BLaER1 (cell line): ENCODE measurements at regions not wholly inside any gene's neighbourhood (a gene's known extent, or its start where the extent isn't known, plus 50 kb on each side); places are given as distances from the start of the nearest gene placed in this dataset.

Experiments used
- H3K27ac ChIP-seq: shearing (Covaris generic); formaldehyde crosslinking; 2 replicates; pipeline ENCODE4 v1.8.1; 2022
- H3K27me3 ChIP-seq: shearing (Covaris generic); formaldehyde crosslinking; 2 replicates; pipeline ENCODE4 v1.8.1; 2022
- H3K36me3 ChIP-seq: shearing (Covaris generic); formaldehyde crosslinking; 2 replicates; pipeline ENCODE4 v1.8.1; 2022
- H3K4me1 ChIP-seq: shearing (Covaris generic); formaldehyde crosslinking; 2 replicates; pipeline ENCODE4 v1.8.1; 2022
- H3K4me2 ChIP-seq: shearing (Covaris generic); formaldehyde crosslinking; 2 replicates; pipeline ENCODE4 v1.8.1; 2022
- H3K4me3 ChIP-seq: shearing (Covaris generic); formaldehyde crosslinking; 2 replicates; pipeline ENCODE4 v1.8.1; 2022
- H3K9ac ChIP-seq: shearing (Covaris generic); formaldehyde crosslinking; 2 replicates; pipeline ENCODE4 v1.8.1; 2022
- H3K9me3 ChIP-seq: shearing (Covaris generic); formaldehyde crosslinking; 2 replicates; pipeline ENCODE4 v1.8.1; 2022
- H4K20me1 ChIP-seq: shearing (Covaris generic); formaldehyde crosslinking; 2 replicates; pipeline ENCODE4 v1.8.1; 2022
- Cebpa-rat ChIP-seq: shearing (Covaris generic); IDR thresholded peaks from 2 replicates; pipeline ENCODE4 v1.8.1; 2022

DNA sequence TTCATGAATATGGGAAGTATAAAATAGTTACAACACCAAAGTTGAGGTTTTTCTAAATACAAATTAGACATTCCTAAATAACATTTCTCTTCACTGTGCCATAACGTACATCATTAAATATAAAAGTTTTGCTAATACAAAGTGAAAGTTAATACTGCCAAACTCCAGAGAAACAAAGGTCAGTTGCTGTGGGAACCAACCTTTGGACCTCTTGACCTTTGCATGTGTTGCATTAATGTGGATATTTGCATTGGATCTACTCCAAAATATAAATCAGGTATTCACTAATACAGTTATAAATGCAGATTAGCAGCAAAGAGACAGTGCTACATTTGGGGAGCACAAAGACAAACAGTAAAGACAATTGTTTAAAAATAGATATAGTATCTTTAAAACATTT, 366.0 kb upstream of the USP15 start:
- Histone ChIP-seq H3K9ac (no peak overlapping the region), H3K36me3 (no peaks in the 10 kb centered on the region), H3K4me3 (no peak overlapping the region), H3K4me1 (no peaks in the 10 kb centered on the region), H3K27ac (no peak overlapping the region), H4K20me1 (no peaks in the 10 kb centered on the region), H3K27me3 (no peaks in the 10 kb centered on the region), H3K9me3 (peaks cover 21% of the 10 kb centered on the region), H3K4me2 (no peak overlapping the region)
- no peak for TF ChIP-seq Cebpa-rat

DNA sequence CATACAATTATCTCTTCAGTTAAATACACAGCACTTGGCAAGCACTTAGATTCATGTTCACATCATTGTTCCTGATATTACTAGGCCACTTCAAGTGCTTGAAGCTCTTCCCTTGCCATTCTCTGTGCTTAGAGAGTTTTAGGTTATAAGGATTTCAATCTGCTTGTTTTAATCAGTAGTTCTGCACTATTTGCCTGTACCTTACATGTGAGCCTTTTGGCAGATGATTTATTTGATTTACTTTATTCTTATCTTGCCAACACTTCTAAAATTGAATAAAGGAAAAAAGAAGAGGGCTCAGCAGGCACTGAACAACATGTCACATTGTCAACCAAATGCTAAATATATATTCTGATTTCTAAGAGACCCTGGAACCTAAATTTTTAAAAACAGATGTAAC, 363.8 kb upstream of the USP15 start:
- Histone ChIP-seq H3K9me3 (peaks cover 25% of the 10 kb centered on the region), H4K20me1 (no peaks in the 10 kb centered on the region), H3K4me1 (no peaks in the 10 kb centered on the region), H3K4me2 (no peak overlapping the region), H3K27ac (no peak overlapping the region), H3K27me3 (no peaks in the 10 kb centered on the region), H3K36me3 (no peaks in the 10 kb centered on the region), H3K9ac (no peak overlapping the region), H3K4me3 (no peak overlapping the region)
- TF ChIP-seq Cebpa-rat, result no peak

DNA sequence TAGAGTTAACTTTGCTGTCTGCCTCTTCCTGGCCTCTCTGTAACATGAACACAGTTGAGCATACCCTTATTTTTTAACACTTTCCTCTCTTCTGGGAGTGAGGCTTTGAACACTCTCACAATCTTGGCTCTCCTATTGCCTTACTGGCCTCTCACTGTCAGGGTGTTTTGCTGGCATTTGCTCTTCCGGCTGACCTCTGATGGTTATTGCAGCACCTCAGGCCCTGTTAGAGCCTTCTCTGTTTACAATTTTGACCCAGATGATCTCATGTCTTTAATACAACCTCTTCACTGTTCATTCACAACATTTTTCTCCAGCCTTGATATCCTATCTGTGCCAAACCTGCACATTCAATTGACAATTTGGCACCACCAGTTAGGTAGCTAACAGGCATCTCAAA, 357.8 kb upstream of the USP15 start:
- no peak for TF ChIP-seq Cebpa-rat
- H3K27ac ChIP-seq, result no peak overlapping the region
- no peak overlapping the region for H3K4me2 ChIP-seq
- H3K27me3 ChIP-seq, result no peaks in the 10 kb centered on the region
- H3K4me3 ChIP-seq, result no peak overlapping the region
- H4K20me1 ChIP-seq, result no peaks in the 10 kb centered on the region
- H3K36me3 ChIP-seq, result no peaks in the 10 kb centered on the region
- peaks cover 29% of the 10 kb centered on the region for H3K9me3 ChIP-seq
- H3K9ac ChIP-seq, result no peak overlapping the region
- no peaks in the 10 kb centered on the region for H3K4me1 ChIP-seq

DNA sequence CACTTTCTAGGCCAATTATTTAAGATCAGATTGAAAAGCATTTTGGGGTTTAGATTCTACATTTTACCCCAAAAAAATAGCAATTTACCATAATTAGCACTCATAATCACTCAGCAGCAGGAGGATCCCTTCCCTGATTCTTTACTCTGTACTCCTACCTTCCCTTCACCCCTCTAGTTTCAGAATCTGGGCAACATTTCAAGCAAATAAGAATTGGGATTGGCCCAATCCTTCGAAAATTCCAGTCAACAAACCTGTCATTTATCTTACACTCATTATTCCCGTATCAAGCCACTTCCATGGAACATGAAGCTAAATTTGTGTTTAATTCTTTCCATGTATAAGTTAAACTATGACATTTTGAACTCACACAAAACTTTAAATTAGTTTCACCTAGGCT, 349.1 kb upstream of the USP15 start:
- Histone ChIP-seq H3K36me3 (no peaks in the 10 kb centered on the region), H3K9ac (no peak overlapping the region), H3K4me3 (no peak overlapping the region), H3K27me3 (no peaks in the 10 kb centered on the region), H3K4me1 (no peaks in the 10 kb centered on the region), H3K9me3 (peaks cover 11% of the 10 kb centered on the region; the same call in 1 of the 2 replicates), H4K20me1 (no peaks in the 10 kb centered on the region), H3K27ac (no peak overlapping the region), H3K4me2 (no peak overlapping the region)
- no peak for TF ChIP-seq Cebpa-rat

DNA sequence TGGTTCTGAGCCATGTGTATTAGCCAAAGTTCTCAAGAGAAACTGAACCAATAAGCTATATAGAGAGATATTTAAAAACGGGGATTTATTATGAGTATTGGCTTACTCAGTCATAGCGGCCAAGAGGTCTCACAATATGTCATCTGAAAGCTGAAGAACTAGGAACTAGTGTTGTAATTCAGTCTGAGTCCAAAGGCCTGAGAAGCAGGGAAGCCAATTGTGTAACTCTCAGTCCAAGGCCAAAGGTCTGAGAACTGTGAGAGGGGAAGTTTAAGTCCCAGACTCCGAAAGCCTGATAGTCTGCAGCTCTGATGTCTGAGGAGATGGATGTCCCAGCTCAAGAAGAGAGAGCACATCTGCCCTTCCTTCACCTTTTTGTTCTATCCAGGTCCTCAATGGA, 344.8 kb upstream of the USP15 start:
- Histone ChIP-seq H3K4me1 (no peaks in the 10 kb centered on the region), H3K27ac (no peak overlapping the region), H3K36me3 (no peaks in the 10 kb centered on the region), H3K27me3 (no peaks in the 10 kb centered on the region), H3K9ac (no peak overlapping the region), H4K20me1 (no peaks in the 10 kb centered on the region), H3K4me2 (no peak overlapping the region), H3K4me3 (no peak overlapping the region), H3K9me3 (no peaks in the 10 kb centered on the region)
- no peak for TF ChIP-seq Cebpa-rat

DNA sequence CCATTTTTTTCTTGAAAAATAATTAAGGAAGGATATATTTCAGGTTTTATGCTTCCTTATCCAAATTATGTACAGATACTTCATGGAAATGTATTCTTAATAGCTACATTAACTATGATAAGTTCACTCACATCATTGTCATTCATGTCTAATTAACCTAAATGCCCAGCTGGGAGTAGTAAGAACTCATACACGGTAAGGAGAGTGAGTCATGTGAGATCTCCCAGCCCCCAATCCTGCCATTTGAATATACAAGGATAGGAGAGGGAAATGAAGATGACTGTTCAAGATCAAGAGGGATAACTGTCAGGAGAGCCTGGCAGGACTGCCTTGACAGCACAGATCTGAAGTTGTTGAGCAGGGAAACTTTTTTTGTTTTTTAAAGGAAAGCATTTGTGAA, 343.4 kb upstream of the USP15 start:
- H3K27me3 ChIP-seq, result no peaks in the 10 kb centered on the region
- no peak for TF ChIP-seq Cebpa-rat
- H3K36me3 ChIP-seq, result no peaks in the 10 kb centered on the region
- H3K9ac ChIP-seq, result no peak overlapping the region
- no peaks in the 10 kb centered on the region for H3K9me3 ChIP-seq
- H3K4me2 ChIP-seq, result no peak overlapping the region
- no peaks in the 10 kb centered on the region for H3K4me1 ChIP-seq
- no peaks in the 10 kb centered on the region for H4K20me1 ChIP-seq
- H3K4me3 ChIP-seq, result no peak overlapping the region
- H3K27ac ChIP-seq, result no peak overlapping the region

DNA sequence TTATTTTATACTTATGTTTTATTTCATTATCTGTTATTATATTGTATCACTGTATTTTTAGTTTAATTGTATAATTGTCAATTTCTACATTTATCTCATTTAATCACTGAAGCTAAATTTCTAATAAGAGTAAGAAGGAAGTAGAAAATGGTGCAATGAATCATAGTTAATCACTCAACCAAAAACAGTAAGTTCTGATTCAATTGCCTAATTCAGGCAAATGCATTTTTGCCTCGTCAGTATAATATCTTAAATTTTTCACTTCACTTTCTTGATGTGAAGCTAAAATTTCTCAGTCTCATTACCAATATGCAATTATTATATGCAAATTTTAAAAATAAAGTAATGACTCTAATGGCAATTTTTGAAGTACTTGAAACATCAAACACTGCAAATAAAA, 340.5 kb upstream of the USP15 start:
- no peaks in the 10 kb centered on the region for H3K36me3 ChIP-seq
- H3K4me1 ChIP-seq, result no peaks in the 10 kb centered on the region
- no peaks in the 10 kb centered on the region for H3K9me3 ChIP-seq
- H3K9ac ChIP-seq, result no peak overlapping the region
- H3K4me2 ChIP-seq, result no peak overlapping the region
- no peaks in the 10 kb centered on the region for H3K27me3 ChIP-seq
- no peak overlapping the region for H3K27ac ChIP-seq
- no peaks in the 10 kb centered on the region for H4K20me1 ChIP-seq
- TF ChIP-seq Cebpa-rat, result no peak
- H3K4me3 ChIP-seq, result no peak overlapping the region

DNA sequence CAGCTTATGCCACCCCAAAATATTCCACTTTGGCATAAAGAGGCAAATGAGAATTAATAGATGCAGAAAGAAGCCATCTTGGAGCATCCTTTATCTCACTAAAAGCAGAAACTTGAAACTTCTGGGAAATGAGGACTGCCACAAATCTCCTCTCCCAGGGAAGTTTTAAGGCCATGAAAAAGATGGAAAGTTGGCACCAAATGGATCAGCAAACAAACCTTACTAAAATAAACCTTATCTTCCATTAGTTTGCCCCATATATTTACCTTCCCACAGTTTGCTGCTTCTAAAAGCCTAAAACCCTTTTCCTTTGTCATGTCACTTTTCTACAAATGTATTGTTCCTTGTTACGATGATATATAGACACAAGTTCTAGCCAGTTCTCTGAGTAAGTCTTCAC, 340.0 kb upstream of the USP15 start:
- no peaks in the 10 kb centered on the region for H4K20me1 ChIP-seq
- TF ChIP-seq Cebpa-rat, result no peak
- H3K9me3 ChIP-seq, result no peaks in the 10 kb centered on the region
- H3K36me3 ChIP-seq, result no peaks in the 10 kb centered on the region
- H3K27ac ChIP-seq, result no peak overlapping the region
- H3K9ac ChIP-seq, result no peak overlapping the region
- no peaks in the 10 kb centered on the region for H3K27me3 ChIP-seq
- no peaks in the 10 kb centered on the region for H3K4me1 ChIP-seq
- no peak overlapping the region for H3K4me2 ChIP-seq
- no peak overlapping the region for H3K4me3 ChIP-seq

DNA sequence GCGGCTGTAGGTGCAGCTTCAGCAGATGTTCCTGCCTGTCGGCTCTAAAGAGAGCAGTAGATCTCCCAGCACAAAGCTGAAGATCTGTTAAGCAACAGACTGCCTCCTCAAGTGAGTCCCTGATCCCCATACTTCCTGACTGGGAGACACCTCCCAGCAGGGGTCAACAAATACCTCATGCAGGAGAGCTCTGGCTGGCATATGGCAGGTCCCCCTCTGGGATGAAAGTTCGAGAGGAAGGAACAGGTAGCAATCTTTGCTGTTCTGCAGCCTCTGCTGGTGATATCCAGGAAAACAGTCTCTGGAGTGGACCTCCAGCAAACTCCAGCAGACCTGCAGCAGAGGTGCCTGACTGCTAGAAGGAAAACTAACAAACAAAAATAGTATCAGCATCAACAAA, 337.1 kb upstream of the USP15 start:
- no peaks in the 10 kb centered on the region for H3K27me3 ChIP-seq
- H3K9me3 ChIP-seq, result no peaks in the 10 kb centered on the region
- no peaks in the 10 kb centered on the region for H3K36me3 ChIP-seq
- no peak for TF ChIP-seq Cebpa-rat
- H3K4me3 ChIP-seq, result no peak overlapping the region
- no peak overlapping the region for H3K27ac ChIP-seq
- no peaks in the 10 kb centered on the region for H4K20me1 ChIP-seq
- no peak overlapping the region for H3K9ac ChIP-seq
- H3K4me2 ChIP-seq, result no peak overlapping the region
- H3K4me1 ChIP-seq, result no peaks in the 10 kb centered on the region

DNA sequence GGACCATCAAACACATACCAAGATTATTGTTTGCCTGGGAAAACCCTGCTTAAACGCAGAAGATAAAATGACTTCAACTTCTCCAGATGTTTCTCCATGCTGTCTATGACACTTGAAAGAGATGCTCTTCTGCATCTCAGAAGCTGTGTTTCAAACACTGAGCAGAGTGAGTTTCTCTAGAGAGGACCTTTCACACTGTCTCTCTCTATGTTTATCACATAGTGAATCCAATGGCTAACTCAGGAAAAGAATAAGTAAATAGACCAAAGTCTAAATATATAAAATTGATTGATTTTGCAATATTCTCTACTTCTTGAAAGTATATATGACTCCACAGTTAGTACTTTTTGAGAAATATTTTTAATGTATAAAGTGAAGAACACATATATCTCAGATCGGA, 325.6 kb upstream of the USP15 start:
- H3K4me2 ChIP-seq, result no peak overlapping the region
- no peak overlapping the region for H3K27ac ChIP-seq
- no peaks in the 10 kb centered on the region for H3K9me3 ChIP-seq
- no peaks in the 10 kb centered on the region for H4K20me1 ChIP-seq
- TF ChIP-seq Cebpa-rat, result no peak
- H3K4me3 ChIP-seq, result no peak overlapping the region
- H3K9ac ChIP-seq, result no peak overlapping the region
- H3K27me3 ChIP-seq, result no peaks in the 10 kb centered on the region
- no peaks in the 10 kb centered on the region for H3K36me3 ChIP-seq
- H3K4me1 ChIP-seq, result no peaks in the 10 kb centered on the region

DNA sequence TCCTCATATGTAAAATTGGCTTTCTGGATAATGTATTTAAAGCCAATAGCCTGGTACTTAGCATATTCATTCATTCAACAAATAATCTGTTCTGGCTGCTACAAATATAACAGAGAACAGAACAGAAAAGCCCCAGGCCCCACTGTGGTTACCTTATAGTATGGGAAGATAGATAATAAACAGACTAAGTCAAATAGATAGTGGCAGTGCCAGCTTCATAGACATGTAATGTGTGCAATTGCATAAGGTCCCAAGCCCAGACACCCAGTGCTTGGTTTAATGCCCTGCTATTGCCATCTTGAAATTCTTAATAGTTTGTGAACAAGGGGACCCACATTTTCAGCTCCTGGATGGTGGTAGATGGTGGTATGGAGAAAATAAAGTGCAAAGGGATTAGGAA, 320.2 kb upstream of the USP15 start:
- H3K4me1 ChIP-seq, result no peaks in the 10 kb centered on the region
- no peak overlapping the region for H3K27ac ChIP-seq
- H3K4me2 ChIP-seq, result no peak overlapping the region
- no peaks in the 10 kb centered on the region for H3K27me3 ChIP-seq
- no peak overlapping the region for H3K9ac ChIP-seq
- no peak for TF ChIP-seq Cebpa-rat
- H3K9me3 ChIP-seq, result no peaks in the 10 kb centered on the region
- H3K36me3 ChIP-seq, result no peaks in the 10 kb centered on the region
- H3K4me3 ChIP-seq, result no peak overlapping the region
- no peaks in the 10 kb centered on the region for H4K20me1 ChIP-seq
